ENCODE measurements at regions not wholly inside any gene's neighbourhood (a gene's known extent, or its start where the extent isn't known, plus 50 kb on each side); places are given as distances from the start of the nearest gene placed in this dataset.

GRCh38 chr1:194039578-194039977 is 853.2 kb upstream of the B3GALT2 start:
- peak overlapping the region; percentile 21 to 59 (median 37) for H3K4me3 Mint-ChIP-seq
- H3K27me3 ChIP-seq (replicated peaks in 1 of 2; ENCODE audit: control insufficient read depth in 2 of 2, extremely low read depth in 1 of 2, insufficient read depth in 2 of 2, low read length in 1 of 2) = no peaks in the 10 kb centered on the region
- no CpG with 5 or more reads among the region's 1 CpG for WGBS (ENCODE audit: insufficient coverage)
- no peak overlapping the region for H3K27ac ChIP-seq (ENCODE audit: low read length)
- no peaks in the 10 kb centered on the region for H3K36me3 ChIP-seq (ENCODE audit: control insufficient read depth in 2 of 2, extremely low read depth in 1 of 2, insufficient read depth in 1 of 2, low read length in 1 of 2)
- no peaks in the 10 kb centered on the region for H3K9me3 Mint-ChIP-seq
- DNase-seq (no peak), ATAC-seq (replicated peaks in 1 of 4) (peak; percentile 58 to 85 (median 67))
- H3K4me1 ChIP-seq (ENCODE audit: control insufficient read depth in 1 of 2, extremely low read depth in 1 of 2, insufficient read depth in 2 of 2, low read length in 2 of 2) = peaks cover 0 to 21% of the 10 kb centered on the region in 2 experiments
- H3K27me3 Mint-ChIP-seq = no peaks in the 10 kb centered on the region
- ChIA-PET CTCF (interaction anchor here in 1 of 2 donors (0.8 kb wide), 1 partner anchor 16 kb away, joined by 4 read pairs; no protein-coding TSS in a partner anchor), POLR2A (no interaction called here)
- no peaks in the 10 kb centered on the region for H3K36me3 Mint-ChIP-seq
- peaks cover 22 to 24% (median 23%) of the 10 kb centered on the region in 3 donors for H3K4me1 Mint-ChIP-seq
- no peak overlapping the region for H3K4me3 ChIP-seq (ENCODE audit: control insufficient read depth in 1 of 2, extremely low read depth in 1 of 2, low read length in 1 of 2)
- peak overlapping the region; percentile 18 to 76 for H3K27ac Mint-ChIP-seq
- no peaks in the 10 kb centered on the region for H3K9me3 ChIP-seq

GRCh38 chr1:194033646-194034045 is 847.2 kb upstream of the B3GALT2 start:
- Mint-ChIP-seq H3K27me3 (no peaks in the 10 kb centered on the region), H3K27ac (no peak overlapping the region), H3K36me3 (peaks cover 10% of the 10 kb centered on the region), H3K4me1 (peaks cover 0 to 2% (median 0%) of the 10 kb centered on the region in 3 donors), H3K4me3 (no peak overlapping the region), H3K9me3 (peaks cover 8 to 22% (median 10%) of the 10 kb centered on the region in 3 donors)
- Histone ChIP-seq H3K9me3 (peaks cover 2% of the 10 kb centered on the region), H3K27ac (ENCODE audit: low read length) (no peak overlapping the region), H3K27me3 (replicated peaks in 1 of 2; ENCODE audit: control insufficient read depth in 2 of 2, extremely low read depth in 1 of 2, insufficient read depth in 2 of 2, low read length in 1 of 2) (no peaks in the 10 kb centered on the region), H3K36me3 (ENCODE audit: control insufficient read depth in 2 of 2, extremely low read depth in 1 of 2, insufficient read depth in 1 of 2, low read length in 1 of 2) (no peaks in the 10 kb centered on the region), H3K4me3 (ENCODE audit: control insufficient read depth in 1 of 2, extremely low read depth in 1 of 2, low read length in 1 of 2) (no peak overlapping the region), H3K4me1 (ENCODE audit: control insufficient read depth in 1 of 2, extremely low read depth in 1 of 2, insufficient read depth in 2 of 2, low read length in 2 of 2) (peaks cover 0 to 2% of the 10 kb centered on the region in 2 experiments)
- no peak for DNase-seq
- CTCF ChIA-PET = no interaction called here
- POLR2A ChIA-PET = interaction anchor here in 1 of 2 donors (0.6 kb wide), 1 partner anchor 1179 kb away, joined by 3 read pairs; no protein-coding TSS in a partner anchor
- no peak for ATAC-seq (replicated peaks in 1 of 4)

- H3K36me3 ChIP-seq (ENCODE audit: control insufficient read depth in 2 of 2, extremely low read depth in 1 of 2, insufficient read depth in 1 of 2, low read length in 1 of 2) = no peaks in the 10 kb centered on the region
- no CpG with 5 or more reads among the region's 1 CpG for WGBS (ENCODE audit: insufficient coverage)
- Mint-ChIP-seq H3K4me1 (peaks cover 0 to 16% (median 2%) of the 10 kb centered on the region in 3 donors), H3K27me3 (no peaks in the 10 kb centered on the region), H3K4me3 (no peak overlapping the region), H3K9me3 (peaks cover 4 to 10% (median 9%) of the 10 kb centered on the region in 3 donors), H3K36me3 (no peaks in the 10 kb centered on the region), H3K27ac (peak overlapping the region in 1 of 2 donors; percentile 56)
- H3K9me3 ChIP-seq = no peaks in the 10 kb centered on the region
- no peak overlapping the region for H3K4me3 ChIP-seq (ENCODE audit: control insufficient read depth in 1 of 2, extremely low read depth in 1 of 2, low read length in 1 of 2)
- CTCF ChIA-PET = no interaction called here
- no peak for DNase-seq
- ATAC-seq (replicated peaks in 1 of 4) = no peak
- H3K27ac ChIP-seq (ENCODE audit: low read length) = no peak overlapping the region
- no peaks in the 10 kb centered on the region for H3K4me1 ChIP-seq (ENCODE audit: control insufficient read depth in 1 of 2, extremely low read depth in 1 of 2, insufficient read depth in 2 of 2, low read length in 2 of 2)
- POLR2A ChIA-PET = no interaction called here
- no peaks in the 10 kb centered on the region for H3K27me3 ChIP-seq (replicated peaks in 1 of 2; ENCODE audit: control insufficient read depth in 2 of 2, extremely low read depth in 1 of 2, insufficient read depth in 2 of 2, low read length in 1 of 2)
Measured at GRCh38 chr1:194028002-194028401, 841.6 kb upstream of the B3GALT2 start.

- ChIA-PET CTCF (interaction anchor here in 1 of 2 donors (0.6 kb wide), 1 partner anchor 1412 kb away, joined by 3 read pairs; no protein-coding TSS in a partner anchor), POLR2A (interaction anchor here (0.6 kb wide), 2 partner anchors 45 to 229 kb away, joined by 3 read pairs; no protein-coding TSS in a partner anchor)
- Mint-ChIP-seq H3K27me3 (no peaks in the 10 kb centered on the region), H3K27ac (no peak overlapping the region), H3K9me3 (peaks cover 0 to 5% (median 4%) of the 10 kb centered on the region in 3 donors), H3K4me1 (peaks cover 0 to 16% (median 2%) of the 10 kb centered on the region in 3 donors), H3K36me3 (no peaks in the 10 kb centered on the region), H3K4me3 (no peak overlapping the region)
- H3K9me3 ChIP-seq = no peaks in the 10 kb centered on the region
- H3K27ac ChIP-seq (ENCODE audit: low read length) = no peak overlapping the region
- ATAC-seq (replicated peaks in 1 of 4) = no peak
- no peaks in the 10 kb centered on the region for H3K36me3 ChIP-seq (ENCODE audit: control insufficient read depth in 2 of 2, extremely low read depth in 1 of 2, insufficient read depth in 1 of 2, low read length in 1 of 2)
- 94% methylated on average over 2 of the region's 3 CpGs for WGBS (ENCODE audit: insufficient coverage)
- H3K27me3 ChIP-seq (replicated peaks in 1 of 2; ENCODE audit: control insufficient read depth in 2 of 2, extremely low read depth in 1 of 2, insufficient read depth in 2 of 2, low read length in 1 of 2) = no peaks in the 10 kb centered on the region
- H3K4me1 ChIP-seq (ENCODE audit: control insufficient read depth in 1 of 2, extremely low read depth in 1 of 2, insufficient read depth in 2 of 2, low read length in 2 of 2) = no peaks in the 10 kb centered on the region
- DNase-seq = no peak
- H3K4me3 ChIP-seq (ENCODE audit: control insufficient read depth in 1 of 2, extremely low read depth in 1 of 2, low read length in 1 of 2) = no peak overlapping the region
Measured at GRCh38 chr1:194026422-194026821, 840.0 kb upstream of the B3GALT2 start.

GRCh38 chr1:194024659-194025058 is 838.2 kb upstream of the B3GALT2 start:
- Histone ChIP-seq H3K4me3 (ENCODE audit: control insufficient read depth in 1 of 2, extremely low read depth in 1 of 2, low read length in 1 of 2) (no peak overlapping the region), H3K4me1 (ENCODE audit: control insufficient read depth in 1 of 2, extremely low read depth in 1 of 2, insufficient read depth in 2 of 2, low read length in 2 of 2) (no peaks in the 10 kb centered on the region), H3K27ac (ENCODE audit: low read length) (no peak overlapping the region), H3K9me3 (no peaks in the 10 kb centered on the region), H3K27me3 (replicated peaks in 1 of 2; ENCODE audit: control insufficient read depth in 2 of 2, extremely low read depth in 1 of 2, insufficient read depth in 2 of 2, low read length in 1 of 2) (no peaks in the 10 kb centered on the region), H3K36me3 (ENCODE audit: control insufficient read depth in 2 of 2, extremely low read depth in 1 of 2, insufficient read depth in 1 of 2, low read length in 1 of 2) (no peaks in the 10 kb centered on the region)
- H3K27ac Mint-ChIP-seq = no peak overlapping the region
- peaks cover 0 to 16% (median 2%) of the 10 kb centered on the region in 3 donors for H3K4me1 Mint-ChIP-seq
- H3K36me3 Mint-ChIP-seq = no peaks in the 10 kb centered on the region
- WGBS (ENCODE audit: insufficient coverage) = no CpG with 5 or more reads among the region's 2 CpGs
- DNase-seq = no peak
- CTCF ChIA-PET = no interaction called here
- H3K4me3 Mint-ChIP-seq = no peak overlapping the region
- no peaks in the 10 kb centered on the region for H3K27me3 Mint-ChIP-seq
- ATAC-seq (replicated peaks in 1 of 4) = no peak
- H3K9me3 Mint-ChIP-seq = peaks cover 0 to 10% (median 4%) of the 10 kb centered on the region in 3 donors
- POLR2A ChIA-PET = no interaction called here

DNA sequence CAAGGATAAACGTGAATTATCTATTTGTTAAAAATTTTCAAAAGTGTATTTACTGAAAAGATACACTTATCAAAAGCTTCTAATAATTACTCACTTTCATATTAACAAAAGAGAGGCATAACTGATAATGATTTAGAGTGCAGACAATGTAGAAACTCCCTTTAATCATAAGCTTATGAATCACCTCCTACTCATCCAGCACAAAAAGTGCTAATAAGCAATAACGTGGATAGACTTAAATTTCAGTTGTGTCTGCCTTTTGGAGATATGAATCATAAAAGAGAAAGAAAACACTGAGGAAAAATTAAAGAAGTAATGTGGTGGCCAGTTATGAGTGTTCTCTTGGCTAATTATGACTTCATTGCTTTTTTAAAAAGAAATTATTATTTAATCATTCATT is 827.6 kb upstream of the B3GALT2 start:
- no CpG with 5 or more reads among the region's 2 CpGs for WGBS (ENCODE audit: insufficient coverage)
- ATAC-seq (replicated peaks in 1 of 4) (no peak), DNase-seq (no peak)
- no peak overlapping the region for H3K4me3 Mint-ChIP-seq
- ChIA-PET POLR2A (no interaction called here), CTCF (no interaction called here)
- Histone ChIP-seq H3K27me3 (replicated peaks in 1 of 2; ENCODE audit: control insufficient read depth in 2 of 2, extremely low read depth in 1 of 2, insufficient read depth in 2 of 2, low read length in 1 of 2) (no peaks in the 10 kb centered on the region), H3K27ac (ENCODE audit: low read length) (no peak overlapping the region), H3K9me3 (no peaks in the 10 kb centered on the region), H3K36me3 (ENCODE audit: control insufficient read depth in 2 of 2, extremely low read depth in 1 of 2, insufficient read depth in 1 of 2, low read length in 1 of 2) (no peaks in the 10 kb centered on the region), H3K4me1 (ENCODE audit: control insufficient read depth in 1 of 2, extremely low read depth in 1 of 2, insufficient read depth in 2 of 2, low read length in 2 of 2) (no peaks in the 10 kb centered on the region), H3K4me3 (ENCODE audit: control insufficient read depth in 1 of 2, extremely low read depth in 1 of 2, low read length in 1 of 2) (no peak overlapping the region)
- no peaks in the 10 kb centered on the region for H3K36me3 Mint-ChIP-seq
- H3K27me3 Mint-ChIP-seq = no peaks in the 10 kb centered on the region
- peaks cover 0 to 5% (median 4%) of the 10 kb centered on the region in 3 donors for H3K9me3 Mint-ChIP-seq
- no peaks in the 10 kb centered on the region for H3K4me1 Mint-ChIP-seq
- H3K27ac Mint-ChIP-seq = no peak overlapping the region

- Histone ChIP-seq H3K9me3 (no peaks in the 10 kb centered on the region), H3K27ac (ENCODE audit: low read length) (no peak overlapping the region), H3K36me3 (ENCODE audit: control insufficient read depth in 2 of 2, extremely low read depth in 1 of 2, insufficient read depth in 1 of 2, low read length in 1 of 2) (no peaks in the 10 kb centered on the region), H3K4me1 (ENCODE audit: control insufficient read depth in 1 of 2, extremely low read depth in 1 of 2, insufficient read depth in 2 of 2, low read length in 2 of 2) (no peaks in the 10 kb centered on the region), H3K4me3 (ENCODE audit: control insufficient read depth in 1 of 2, extremely low read depth in 1 of 2, low read length in 1 of 2) (no peak overlapping the region), H3K27me3 (replicated peaks in 1 of 2; ENCODE audit: control insufficient read depth in 2 of 2, extremely low read depth in 1 of 2, insufficient read depth in 2 of 2, low read length in 1 of 2) (no peaks in the 10 kb centered on the region)
- no peaks in the 10 kb centered on the region for H3K36me3 Mint-ChIP-seq
- no peak overlapping the region for H3K27ac Mint-ChIP-seq
- H3K9me3 Mint-ChIP-seq = peaks cover 0 to 5% (median 4%) of the 10 kb centered on the region in 3 donors
- H3K4me1 Mint-ChIP-seq = no peaks in the 10 kb centered on the region
- DNase-seq (no peak), ATAC-seq (replicated peaks in 1 of 4) (no peak)
- WGBS (ENCODE audit: insufficient coverage) = 100% methylated on average over 1 of the region's 2 CpGs
- POLR2A ChIA-PET = no interaction called here
- no peak overlapping the region for H3K4me3 Mint-ChIP-seq
- CTCF ChIA-PET = no interaction called here
- no peaks in the 10 kb centered on the region for H3K27me3 Mint-ChIP-seq
Measured at GRCh38 chr1:194013561-194013960, 827.1 kb upstream of the B3GALT2 start.

Measured in T-cell (primary cell).